ENCODE measurements at regions not wholly inside any gene's neighbourhood (a gene's known extent, or its start where the extent isn't known, plus 50 kb on each side); places are given as distances from the start of the nearest gene placed in this dataset.
"Not testable (repeated sequence)": the region's sequence is repeated elsewhere in the genome, so short reads cannot be mapped to it uniquely, and the experiment has no call there.

- H3K4me3 ChIP-seq (ENCODE audit: low read length), result no peak overlapping the region
- no peak for TF ChIP-seq CTCF (conservative IDR thresholded peaks at IDR 0.05; ENCODE audit: low read depth, low read length)
- no peak for DNase-seq (ENCODE audit: low read depth)
Observed at GRCh38 chr14:106728611-106729010, 1202.2 kb downstream of the TMEM121 start.

- DNase-seq (ENCODE audit: low read depth), result no peak
- TF ChIP-seq CTCF (conservative IDR thresholded peaks at IDR 0.05; ENCODE audit: low read depth, low read length), result no peak
- H3K4me3 ChIP-seq (ENCODE audit: low read length), result no peak overlapping the region
Observed at GRCh38 chr14:106729551-106729950, 1203.2 kb downstream of the TMEM121 start.

GRCh38 chr14:106733771-106734170, 1207.4 kb downstream of the TMEM121 start:
- no peak for DNase-seq (ENCODE audit: low read depth)
- no peak overlapping the region for H3K4me3 ChIP-seq (ENCODE audit: low read length)
- TF ChIP-seq CTCF (conservative IDR thresholded peaks at IDR 0.05; ENCODE audit: low read depth, low read length), result no peak

- no peak for TF ChIP-seq CTCF (conservative IDR thresholded peaks at IDR 0.05; ENCODE audit: low read depth, low read length)
- H3K4me3 ChIP-seq (ENCODE audit: low read length), result no peak overlapping the region
- DNase-seq (ENCODE audit: low read depth), result no peak
Observed at GRCh38 chr14:106737021-106737420, 1210.6 kb downstream of the TMEM121 start.

- DNase-seq (ENCODE audit: low read depth), result no peak
- no peak for TF ChIP-seq CTCF (conservative IDR thresholded peaks at IDR 0.05; ENCODE audit: low read depth, low read length)
- H3K4me3 ChIP-seq (ENCODE audit: low read length), result no peak overlapping the region
Observed at GRCh38 chr14:106738075-106738474, 1211.7 kb downstream of the TMEM121 start.

GRCh38 chr14:106738598-106739258, 1212.3 kb downstream of the TMEM121 start:
- not testable (repeated sequence) for DNase-seq (ENCODE audit: low read depth); H3K4me3 ChIP-seq (ENCODE audit: low read length)

- not testable (repeated sequence) for H3K4me3 ChIP-seq (ENCODE audit: low read length); DNase-seq (ENCODE audit: low read depth)
Observed at GRCh38 chr14:106741086-106741827, 1214.9 kb downstream of the TMEM121 start.

GRCh38 chr14:106745016-106745767, 1218.8 kb downstream of the TMEM121 start:
- DNase-seq (ENCODE audit: low read depth); H3K4me3 ChIP-seq (ENCODE audit: low read length): not testable (repeated sequence)

- DNase-seq (ENCODE audit: low read depth); H3K4me3 ChIP-seq (ENCODE audit: low read length): not testable (repeated sequence)
Observed at GRCh38 chr14:106750089-106750488, 1223.7 kb downstream of the TMEM121 start.

GRCh38 chr14:106753751-106754150, 1227.4 kb downstream of the TMEM121 start:
- H3K4me3 ChIP-seq (ENCODE audit: low read length); DNase-seq (ENCODE audit: low read depth): not testable (repeated sequence)

- H3K4me3 ChIP-seq (ENCODE audit: low read length); DNase-seq (ENCODE audit: low read depth): not testable (repeated sequence)
Observed at GRCh38 chr14:106757444-106757843, 1231.1 kb downstream of the TMEM121 start.

GRCh38 chr14:106761886-106762816, 1235.8 kb downstream of the TMEM121 start:
- DNase-seq (ENCODE audit: low read depth); H3K4me3 ChIP-seq (ENCODE audit: low read length): not testable (repeated sequence)
